Activated CD8-positive, alpha-beta T cell treated with anti-CD3 and anti-CD28 coated beads for 36 hours (primary cell): ENCODE measurements at regions not wholly inside any gene's neighbourhood (a gene's known extent, or its start where the extent isn't known, plus 50 kb on each side); places are given as distances from the start of the nearest gene placed in this dataset.

Experiments
- ATAC-seq: fragments of 200-7000 bp; cut with Tn5 transposase; one replicate; pipeline ENCODE4 v1.10.0; 2021; ENCODE audit warnings: mild to moderate bottlenecking, moderate library complexity
- CTCF ChIA-PET: fragments of 350-600 bp; sonication (Branson Sonifier 250); formaldehyde crosslinking; loops from one replicate; lab custom pipeline; 2021; ENCODE audit warnings: antibody characterized with exemption; lab: Charles Lee
- POLR2A ChIA-PET: fragments of 350-600 bp; sonication (Branson Sonifier 250); formaldehyde crosslinking; loops from one replicate; lab custom pipeline; 2021; ENCODE audit warnings: antibody characterized with exemption; lab: Charles Lee
- DNase-seq: peaks from one replicate; pipeline ENCODE4 v3.0.0-alpha.2; 2020
- H3K27ac Mint-ChIP-seq: one replicate; pipeline ENCODE4 v1.8.0; 2021; ENCODE audit warnings: mild to moderate bottlenecking, mixed read lengths
- H3K27me3 Mint-ChIP-seq: one replicate; pipeline ENCODE4 v1.8.0; 2021; ENCODE audit warnings: mixed read lengths
- H3K36me3 Mint-ChIP-seq: one replicate; pipeline ENCODE4 v1.8.0; 2021; ENCODE audit warnings: low read depth, mixed read lengths
- H3K4me1 Mint-ChIP-seq: one replicate; pipeline ENCODE4 v1.8.0; 2021; ENCODE audit warnings: low read depth, mixed read lengths
- H3K4me3 Mint-ChIP-seq: one replicate; pipeline ENCODE4 v1.8.0; 2021; ENCODE audit warnings: mild to moderate bottlenecking, moderate library complexity, mixed read lengths
- H3K9me3 Mint-ChIP-seq: one replicate; pipeline ENCODE4 v1.8.0; 2021; ENCODE audit warnings: mixed read lengths
- intact Hi-C: fragments of 100-400 bp; cut with micrococcal nuclease; formaldehyde crosslinking; loops from one replicate; pipeline ENCODE4 v1.10.0; 2022
- TF ChIP-seq, protein P1 (sequence below): fragments of 200-600 bp; IDR thresholded peaks from one replicate; pipeline ENCODE4 v1.8.0; 2022; ENCODE audit warnings: antibody characterized with exemption, mild to moderate bottlenecking

GRCh38 chr1:163799190-163799805 lies 477.5 kb downstream of the NUF2 start:
- no peak for ATAC-seq

GRCh38 chr1:163807331-163808049 lies 485.7 kb downstream of the NUF2 start:
- CTCF ChIA-PET = no interaction called here
- Mint-ChIP-seq H3K4me3 (no peak overlapping the region), H3K36me3 (no peaks in the 10 kb centered on the region), H3K27me3 (no peaks in the 10 kb centered on the region), H3K9me3 (no peaks in the 10 kb centered on the region), H3K4me1 (no peaks in the 10 kb centered on the region), H3K27ac (no peak overlapping the region)
- DNase-seq = no peak
- POLR2A ChIA-PET = no interaction called here
- TF ChIP-seq, protein P1, sequence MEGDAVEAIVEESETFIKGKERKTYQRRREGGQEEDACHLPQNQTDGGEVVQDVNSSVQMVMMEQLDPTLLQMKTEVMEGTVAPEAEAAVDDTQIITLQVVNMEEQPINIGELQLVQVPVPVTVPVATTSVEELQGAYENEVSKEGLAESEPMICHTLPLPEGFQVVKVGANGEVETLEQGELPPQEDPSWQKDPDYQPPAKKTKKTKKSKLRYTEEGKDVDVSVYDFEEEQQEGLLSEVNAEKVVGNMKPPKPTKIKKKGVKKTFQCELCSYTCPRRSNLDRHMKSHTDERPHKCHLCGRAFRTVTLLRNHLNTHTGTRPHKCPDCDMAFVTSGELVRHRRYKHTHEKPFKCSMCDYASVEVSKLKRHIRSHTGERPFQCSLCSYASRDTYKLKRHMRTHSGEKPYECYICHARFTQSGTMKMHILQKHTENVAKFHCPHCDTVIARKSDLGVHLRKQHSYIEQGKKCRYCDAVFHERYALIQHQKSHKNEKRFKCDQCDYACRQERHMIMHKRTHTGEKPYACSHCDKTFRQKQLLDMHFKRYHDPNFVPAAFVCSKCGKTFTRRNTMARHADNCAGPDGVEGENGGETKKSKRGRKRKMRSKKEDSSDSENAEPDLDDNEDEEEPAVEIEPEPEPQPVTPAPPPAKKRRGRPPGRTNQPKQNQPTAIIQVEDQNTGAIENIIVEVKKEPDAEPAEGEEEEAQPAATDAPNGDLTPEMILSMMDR = no peak
- no peak for ATAC-seq
- intact Hi-C loops = no loop called here

More at GRCh38 chr1:163799190-163799805, 477.5 kb downstream of the NUF2 start:
- Mint-ChIP-seq H3K4me3 (no peak overlapping the region), H3K36me3 (no peaks in the 10 kb centered on the region), H3K9me3 (no peaks in the 10 kb centered on the region), H3K4me1 (no peaks in the 10 kb centered on the region), H3K27me3 (no peaks in the 10 kb centered on the region), H3K27ac (no peak overlapping the region)
- ChIA-PET CTCF (no interaction called here), POLR2A (no interaction called here)
- TF ChIP-seq, protein P1 = no peak
- DNase-seq = no peak
- intact Hi-C loops = no loop called here

DNA sequence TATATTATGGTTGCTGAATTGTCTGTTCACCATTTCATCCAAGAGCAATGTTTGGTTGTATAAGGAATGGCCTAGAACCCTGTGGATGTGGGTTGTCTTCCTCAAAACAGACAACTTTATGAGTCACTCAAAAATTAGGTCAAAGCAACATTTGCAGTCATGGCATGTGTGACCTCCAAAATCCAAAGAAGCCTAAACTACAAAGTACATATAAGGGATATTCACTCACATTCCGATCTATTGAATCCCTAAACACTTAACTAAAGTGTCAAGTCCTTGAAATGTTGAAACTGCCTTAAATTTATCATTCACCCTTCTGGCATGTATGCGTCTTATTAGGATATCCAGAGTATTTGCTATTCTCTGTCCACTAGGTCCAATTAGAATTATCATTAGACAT lies 491.5 kb downstream of the NUF2 start:
- intact Hi-C loops = no loop called here

DNA sequence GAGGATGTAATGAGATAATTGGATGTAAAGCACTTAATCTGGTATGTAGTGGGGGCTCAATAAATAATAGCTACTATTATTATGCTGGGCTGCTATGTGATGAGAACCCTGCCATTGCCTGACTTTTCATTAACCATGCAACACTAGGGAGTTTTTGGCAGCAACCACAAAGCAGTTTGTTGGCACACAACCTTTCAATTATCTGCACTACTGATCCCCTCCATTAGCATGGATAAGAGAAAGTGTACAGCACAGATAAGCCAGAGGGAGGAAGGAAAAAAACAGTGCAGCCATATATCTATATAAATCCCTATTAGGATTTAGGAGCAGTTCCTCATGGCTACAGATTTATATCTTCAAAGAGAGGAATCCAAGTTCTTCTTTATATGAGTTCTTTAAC lies 498.5 kb downstream of the NUF2 start:
- Mint-ChIP-seq H3K36me3 (no peaks in the 10 kb centered on the region), H3K4me1 (no peaks in the 10 kb centered on the region), H3K27ac (no peak overlapping the region), H3K9me3 (peaks cover 7% of the 10 kb centered on the region), H3K27me3 (no peaks in the 10 kb centered on the region), H3K4me3 (no peak overlapping the region)
- ChIA-PET POLR2A (no interaction called here), CTCF (no interaction called here)
- TF ChIP-seq, protein P1 = no peak
- DNase-seq (no peak), ATAC-seq (no peak)
- intact Hi-C loops = no loop called here

More for the DNA sequence above, 491.5 kb downstream of the NUF2 start:
- H3K4me3 Mint-ChIP-seq = no peak overlapping the region
- POLR2A ChIA-PET = no interaction called here
- CTCF ChIA-PET = no interaction called here
- no peaks in the 10 kb centered on the region for H3K27me3 Mint-ChIP-seq
- TF ChIP-seq, protein P1 = no peak
- DNase-seq = no peak
- no peak overlapping the region for H3K27ac Mint-ChIP-seq
- no peak for ATAC-seq
- no peaks in the 10 kb centered on the region for H3K36me3 Mint-ChIP-seq
- no peaks in the 10 kb centered on the region for H3K4me1 Mint-ChIP-seq
- peaks cover 11% of the 10 kb centered on the region for H3K9me3 Mint-ChIP-seq

DNA sequence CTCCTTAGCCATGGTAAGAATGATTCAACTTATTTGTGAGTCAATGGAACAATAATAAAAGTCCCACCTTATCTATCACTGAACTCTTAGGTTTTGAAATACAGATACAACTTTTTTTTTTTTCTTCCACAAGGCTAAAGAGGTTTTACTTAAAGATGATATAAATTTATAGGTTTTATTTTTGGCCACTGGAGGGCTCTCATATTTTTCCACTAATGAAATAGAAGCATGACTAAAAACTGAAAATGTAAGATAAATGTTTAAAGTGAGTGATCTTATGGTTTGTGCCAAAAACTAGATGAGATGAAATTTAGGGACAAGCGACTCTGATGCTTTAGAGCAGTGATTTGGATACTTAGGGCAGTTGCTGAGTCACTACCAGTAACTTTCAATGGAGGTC lies 499.0 kb downstream of the NUF2 start:
- Mint-ChIP-seq H3K4me3 (no peak overlapping the region), H3K9me3 (peaks cover 3% of the 10 kb centered on the region), H3K4me1 (no peaks in the 10 kb centered on the region), H3K27ac (no peak overlapping the region), H3K27me3 (no peaks in the 10 kb centered on the region), H3K36me3 (no peaks in the 10 kb centered on the region)
- intact Hi-C loops = no loop called here
- POLR2A ChIA-PET = no interaction called here
- TF ChIP-seq, protein P1 = no peak
- ATAC-seq = no peak
- CTCF ChIA-PET = no interaction called here
- no peak for DNase-seq
